Nephron (organoid): ENCODE measurements at regions not wholly inside any gene's neighbourhood (a gene's known extent, or its start where the extent isn't known, plus 50 kb on each side); places are given as distances from the start of the nearest gene placed in this dataset.

Source experiments
- H3K27ac Mint-ChIP-seq, 3 experiments: 2 replicates each; pipeline ENCODE4 v1.8.0; 2020; ENCODE audit warnings: mixed read lengths in 3 of 3, mild to moderate bottlenecking in 2 of 3, moderate library complexity in 1 of 3
- H3K27me3 Mint-ChIP-seq: 2 replicates; pipeline ENCODE4 v1.8.0; 2021; ENCODE audit warnings: low read depth, mild to moderate bottlenecking, moderate library complexity, mixed read lengths
- H3K36me3 Mint-ChIP-seq: 2 replicates; pipeline ENCODE4 v1.8.0; 2020; ENCODE audit warnings: low read depth, mixed read lengths
- H3K4me1 Mint-ChIP-seq: 2 replicates; pipeline ENCODE4 v1.8.0; 2020; ENCODE audit warnings: mixed read lengths
- H3K4me3 Mint-ChIP-seq, 3 experiments: 2 replicates each; pipeline ENCODE4 v1.8.0; 2020; ENCODE audit warnings: mild to moderate bottlenecking in 3 of 3, mixed read lengths in 3 of 3, moderate library complexity in 2 of 3
- H3K9me3 Mint-ChIP-seq: 2 replicates; pipeline ENCODE4 v1.8.0; 2020; ENCODE audit warnings: mixed read lengths
- TF ChIP-seq, protein P1 (sequence below), 3 experiments: fragments of 200-600 bp; sonication (generic); IDR thresholded peaks; one replicate each; pipeline ENCODE4 v1.5.0; 2021; ENCODE audit warnings: antibody characterized with exemption in 3 of 3; ENCODE audit not compliant: unreplicated experiment in 3 of 3

DNA sequence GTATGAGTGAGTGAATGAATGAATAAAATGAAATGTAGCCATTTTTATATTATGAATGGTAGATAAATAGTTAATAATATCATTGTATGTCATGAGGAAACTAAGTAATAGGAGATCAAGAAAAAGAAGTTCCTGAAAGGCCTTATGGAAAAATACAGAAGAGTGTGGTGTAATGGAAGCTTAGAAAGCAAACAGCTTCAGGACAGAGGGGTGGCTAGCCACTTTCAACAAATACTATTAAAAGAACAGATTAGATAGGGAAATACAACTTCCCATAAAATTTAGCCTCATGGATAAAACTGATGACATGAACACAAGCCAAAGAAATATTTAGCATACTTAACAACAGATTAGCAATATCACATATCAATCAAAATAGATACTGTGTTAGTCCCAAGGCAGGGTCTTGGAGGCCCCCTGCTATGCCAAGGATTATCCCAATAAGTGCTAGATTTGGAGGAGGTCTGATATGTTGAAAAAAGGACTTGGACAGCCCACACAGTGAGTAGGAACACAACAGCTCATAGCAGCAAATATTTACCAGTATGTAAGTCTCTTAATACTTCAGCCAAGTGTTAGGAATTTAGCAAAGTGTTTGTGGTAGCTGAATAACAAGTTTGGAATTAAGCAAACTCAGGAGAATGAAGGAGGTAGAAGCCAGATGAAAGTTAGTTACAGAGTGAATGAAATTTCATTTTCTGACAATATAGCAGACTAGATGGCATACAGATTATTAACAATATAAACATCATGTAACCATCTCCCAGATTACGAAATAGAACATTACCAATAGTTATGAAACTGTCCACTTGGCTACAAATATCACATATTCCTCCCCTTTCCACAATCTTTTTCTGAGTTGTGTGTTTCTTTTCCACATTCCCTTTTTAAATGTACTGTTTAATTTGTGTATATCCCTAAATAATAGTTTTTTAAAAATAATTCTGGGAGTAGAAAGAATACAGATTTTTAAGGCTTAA lies 1632.0 kb downstream of the PCDH9 start:
- Mint-ChIP-seq H3K27me3 (no peaks in the 10 kb centered on the region), H3K9me3 (peaks cover 2% of the 10 kb centered on the region), H3K27ac (peak overlapping the region in 1 of 3 experiments; percentile 15), H3K36me3 (no peaks in the 10 kb centered on the region), H3K4me3 (no peak overlapping the region), H3K4me1 (peaks cover 23% of the 10 kb centered on the region)
- TF ChIP-seq, protein P1, sequence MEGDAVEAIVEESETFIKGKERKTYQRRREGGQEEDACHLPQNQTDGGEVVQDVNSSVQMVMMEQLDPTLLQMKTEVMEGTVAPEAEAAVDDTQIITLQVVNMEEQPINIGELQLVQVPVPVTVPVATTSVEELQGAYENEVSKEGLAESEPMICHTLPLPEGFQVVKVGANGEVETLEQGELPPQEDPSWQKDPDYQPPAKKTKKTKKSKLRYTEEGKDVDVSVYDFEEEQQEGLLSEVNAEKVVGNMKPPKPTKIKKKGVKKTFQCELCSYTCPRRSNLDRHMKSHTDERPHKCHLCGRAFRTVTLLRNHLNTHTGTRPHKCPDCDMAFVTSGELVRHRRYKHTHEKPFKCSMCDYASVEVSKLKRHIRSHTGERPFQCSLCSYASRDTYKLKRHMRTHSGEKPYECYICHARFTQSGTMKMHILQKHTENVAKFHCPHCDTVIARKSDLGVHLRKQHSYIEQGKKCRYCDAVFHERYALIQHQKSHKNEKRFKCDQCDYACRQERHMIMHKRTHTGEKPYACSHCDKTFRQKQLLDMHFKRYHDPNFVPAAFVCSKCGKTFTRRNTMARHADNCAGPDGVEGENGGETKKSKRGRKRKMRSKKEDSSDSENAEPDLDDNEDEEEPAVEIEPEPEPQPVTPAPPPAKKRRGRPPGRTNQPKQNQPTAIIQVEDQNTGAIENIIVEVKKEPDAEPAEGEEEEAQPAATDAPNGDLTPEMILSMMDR (IDR thresholded peaks at IDR 0.05; ENCODE audit: unreplicated experiment in 3 of 3) = no peak

DNA sequence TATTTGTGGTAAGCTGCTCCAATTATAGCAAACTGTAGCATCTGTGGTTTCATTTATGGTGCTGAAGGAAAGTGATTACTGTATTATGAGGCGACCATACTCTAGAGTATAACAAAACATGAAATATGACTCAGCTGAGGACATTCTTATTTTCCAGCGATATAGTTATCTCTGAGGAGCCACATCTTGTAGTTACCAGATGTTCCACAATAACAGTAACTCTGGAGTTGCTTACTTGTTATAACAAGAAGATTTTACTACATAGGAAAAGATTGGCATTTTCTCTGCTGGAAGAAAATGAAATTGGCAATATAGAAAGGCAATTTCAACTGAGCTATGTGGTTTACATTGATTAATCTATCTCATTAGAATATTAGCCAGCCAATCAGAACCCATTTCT lies 1634.2 kb downstream of the PCDH9 start:
- Mint-ChIP-seq H3K27ac (no peak overlapping the region), H3K9me3 (no peaks in the 10 kb centered on the region), H3K4me3 (no peak overlapping the region), H3K4me1 (peaks cover 27% of the 10 kb centered on the region), H3K36me3 (no peaks in the 10 kb centered on the region), H3K27me3 (no peaks in the 10 kb centered on the region)
- TF ChIP-seq, protein P1 (IDR thresholded peaks at IDR 0.05; ENCODE audit: unreplicated experiment in 3 of 3) = no peak

DNA sequence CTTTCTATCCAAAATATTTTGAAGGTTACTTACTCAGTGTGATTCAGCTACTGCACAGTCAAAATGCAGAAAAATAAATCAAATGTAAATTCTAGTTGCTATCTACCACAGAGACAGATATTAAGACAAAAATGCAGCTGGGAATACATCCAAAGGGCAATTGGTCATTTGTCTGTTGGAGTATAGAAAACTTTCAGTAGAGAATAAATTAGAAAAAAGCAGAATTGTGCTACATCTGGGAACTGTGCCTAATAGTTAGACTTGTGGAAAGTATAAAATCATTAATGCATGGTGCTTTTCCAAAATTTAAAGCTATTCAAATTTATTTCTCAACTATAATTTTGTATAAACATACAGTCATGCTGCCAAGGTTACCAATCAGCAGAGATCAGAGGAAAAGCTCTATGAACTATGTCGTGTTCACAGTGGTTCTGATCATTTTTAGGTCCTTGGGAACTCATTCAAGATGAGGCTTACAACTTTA lies 1635.8 kb downstream of the PCDH9 start:
- H3K4me3 Mint-ChIP-seq = no peak overlapping the region
- H3K27ac Mint-ChIP-seq = peak overlapping the region; percentile 3 to 60 (median 37)
- peaks cover 27% of the 10 kb centered on the region for H3K4me1 Mint-ChIP-seq
- TF ChIP-seq, protein P1 (IDR thresholded peaks at IDR 0.05; ENCODE audit: unreplicated experiment in 3 of 3) = no peak
- peaks cover 10% of the 10 kb centered on the region for H3K9me3 Mint-ChIP-seq
- peaks cover 4% of the 10 kb centered on the region for H3K36me3 Mint-ChIP-seq
- no peaks in the 10 kb centered on the region for H3K27me3 Mint-ChIP-seq

DNA sequence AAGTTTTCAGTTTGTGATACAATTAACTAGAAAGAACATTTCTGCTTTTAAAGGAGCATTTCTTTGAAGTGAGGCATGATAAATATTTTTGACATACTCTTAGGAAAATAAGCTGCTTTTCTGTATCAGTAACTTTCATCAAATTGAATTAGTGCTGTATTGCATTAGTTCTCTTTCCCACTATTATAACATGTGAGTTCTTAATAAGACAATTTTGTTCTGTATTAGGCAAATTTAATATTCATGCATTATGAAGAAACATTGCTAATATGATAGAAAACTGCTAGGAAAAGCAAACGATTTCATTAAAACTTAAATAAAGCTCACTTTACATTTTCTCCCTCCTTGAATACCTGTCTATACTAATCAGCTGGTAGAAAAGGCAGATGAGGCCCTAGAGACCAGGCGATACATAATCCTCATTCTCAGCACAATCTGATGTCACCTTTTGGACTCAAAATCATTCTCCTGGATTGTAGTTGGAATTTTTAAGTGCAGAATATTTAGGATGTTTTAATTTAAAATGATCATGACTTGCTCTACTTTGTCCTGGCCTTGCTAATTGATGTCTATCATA lies 1636.8 kb downstream of the PCDH9 start:
- H3K4me1 Mint-ChIP-seq = peaks cover 27% of the 10 kb centered on the region
- peak overlapping the region in 2 of 3 experiments; percentile 10 to 60 for H3K27ac Mint-ChIP-seq
- peaks cover 7% of the 10 kb centered on the region for H3K36me3 Mint-ChIP-seq
- TF ChIP-seq, protein P1 (IDR thresholded peaks at IDR 0.05; ENCODE audit: unreplicated experiment in 3 of 3) = no peak
- peaks cover 17% of the 10 kb centered on the region for H3K9me3 Mint-ChIP-seq
- no peak overlapping the region for H3K4me3 Mint-ChIP-seq
- no peaks in the 10 kb centered on the region for H3K27me3 Mint-ChIP-seq

DNA sequence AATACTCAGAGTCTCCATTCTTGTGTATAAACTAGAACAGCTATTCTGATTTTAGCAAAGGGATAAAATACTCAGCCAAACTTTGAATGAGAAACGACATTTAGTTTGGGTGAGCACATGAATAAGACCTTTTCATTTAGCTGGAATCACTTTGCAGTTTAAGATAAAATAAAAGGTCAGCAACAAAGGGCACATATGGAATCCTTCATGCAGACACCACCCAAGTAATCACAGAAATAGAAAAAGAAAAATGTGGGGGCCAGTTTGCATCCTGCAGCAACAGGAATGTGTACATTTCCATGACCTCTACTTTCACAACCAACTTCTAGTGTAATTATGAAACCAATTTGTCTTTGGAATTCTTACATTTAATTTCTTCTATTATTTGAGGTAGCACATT lies 1637.4 kb downstream of the PCDH9 start:
- Mint-ChIP-seq H3K4me1 (peaks cover 21% of the 10 kb centered on the region), H3K9me3 (peaks cover 22% of the 10 kb centered on the region), H3K27ac (peak overlapping the region in 2 of 3 experiments; percentile 10 to 60), H3K36me3 (peaks cover 7% of the 10 kb centered on the region), H3K4me3 (no peak overlapping the region), H3K27me3 (no peaks in the 10 kb centered on the region)
- TF ChIP-seq, protein P1 (IDR thresholded peaks at IDR 0.05; ENCODE audit: unreplicated experiment in 3 of 3) = no peak
